ENCODE measurements at regions not wholly inside any gene's neighbourhood (a gene's known extent, or its start where the extent isn't known, plus 50 kb on each side); places are given as distances from the start of the nearest gene placed in this dataset.
A peak's percentile ranks its signal among the peaks of the same experiment; 100 is the strongest.

GRCh38 chr5:159601216-159601615 lies 270.9 kb upstream of the IL12B start:
- H3K27me3 ChIP-seq = no peaks in the 10 kb centered on the region
- intact Hi-C loops (cut with DNase I) = no loop called here
- no peak overlapping the region for H3K4me3 ChIP-seq
- H3K27ac ChIP-seq = no peak overlapping the region
- H3K4me1 ChIP-seq = no peaks in the 10 kb centered on the region
- DNase-seq (no peak), ATAC-seq (no peak)
- TF ChIP-seq, protein P1, sequence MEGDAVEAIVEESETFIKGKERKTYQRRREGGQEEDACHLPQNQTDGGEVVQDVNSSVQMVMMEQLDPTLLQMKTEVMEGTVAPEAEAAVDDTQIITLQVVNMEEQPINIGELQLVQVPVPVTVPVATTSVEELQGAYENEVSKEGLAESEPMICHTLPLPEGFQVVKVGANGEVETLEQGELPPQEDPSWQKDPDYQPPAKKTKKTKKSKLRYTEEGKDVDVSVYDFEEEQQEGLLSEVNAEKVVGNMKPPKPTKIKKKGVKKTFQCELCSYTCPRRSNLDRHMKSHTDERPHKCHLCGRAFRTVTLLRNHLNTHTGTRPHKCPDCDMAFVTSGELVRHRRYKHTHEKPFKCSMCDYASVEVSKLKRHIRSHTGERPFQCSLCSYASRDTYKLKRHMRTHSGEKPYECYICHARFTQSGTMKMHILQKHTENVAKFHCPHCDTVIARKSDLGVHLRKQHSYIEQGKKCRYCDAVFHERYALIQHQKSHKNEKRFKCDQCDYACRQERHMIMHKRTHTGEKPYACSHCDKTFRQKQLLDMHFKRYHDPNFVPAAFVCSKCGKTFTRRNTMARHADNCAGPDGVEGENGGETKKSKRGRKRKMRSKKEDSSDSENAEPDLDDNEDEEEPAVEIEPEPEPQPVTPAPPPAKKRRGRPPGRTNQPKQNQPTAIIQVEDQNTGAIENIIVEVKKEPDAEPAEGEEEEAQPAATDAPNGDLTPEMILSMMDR (IDR thresholded peaks at IDR 0.05) = no peak
- no peaks in the 10 kb centered on the region for H3K36me3 ChIP-seq
- H3K9me3 ChIP-seq = peaks cover 0 to 12% of the 10 kb centered on the region in 2 donors

DNA sequence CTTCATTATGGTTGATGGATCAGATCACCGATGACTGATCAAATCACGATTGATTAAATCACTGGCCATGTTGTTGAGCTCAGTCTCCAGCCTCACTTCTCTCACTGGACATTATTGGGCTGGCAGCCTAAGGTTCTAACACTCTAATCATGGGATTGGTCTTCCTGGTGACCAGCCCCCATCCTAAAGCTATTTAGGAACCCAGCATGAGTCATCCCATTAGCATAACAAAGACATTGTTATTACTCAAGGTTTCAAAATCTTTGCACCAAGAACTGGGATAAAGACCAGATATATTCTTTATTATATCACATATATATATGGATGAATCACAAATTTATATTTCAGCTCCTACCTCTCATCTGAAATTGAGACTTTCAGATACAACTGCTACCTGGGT lies 272.1 kb upstream of the IL12B start:
- H3K4me3 ChIP-seq = no peak overlapping the region
- no peak for DNase-seq
- no peak overlapping the region for H3K27ac ChIP-seq
- intact Hi-C loops (cut with DNase I) = no loop called here
- TF ChIP-seq, protein P1 (IDR thresholded peaks at IDR 0.05) = no peak
- H3K27me3 ChIP-seq = no peaks in the 10 kb centered on the region
- H3K9me3 ChIP-seq = peaks cover 0 to 12% of the 10 kb centered on the region in 2 donors
- ATAC-seq = no peak
- no peaks in the 10 kb centered on the region for H3K36me3 ChIP-seq
- H3K4me1 ChIP-seq = no peaks in the 10 kb centered on the region

GRCh38 chr5:159605585-159605984 lies 275.3 kb upstream of the IL12B start:
- Histone ChIP-seq H3K4me3 (no peak overlapping the region), H3K27ac (no peak overlapping the region), H3K4me1 (no peaks in the 10 kb centered on the region), H3K9me3 (peaks cover 0 to 7% of the 10 kb centered on the region in 2 donors), H3K27me3 (no peaks in the 10 kb centered on the region), H3K36me3 (no peaks in the 10 kb centered on the region)
- ATAC-seq (peak; percentile 29), DNase-seq (peak in 2 of 4 donors; percentile 16 to 27)
- TF ChIP-seq, protein P1 (IDR thresholded peaks at IDR 0.05) = no peak
- intact Hi-C loops (cut with DNase I) = no loop called here

DNA sequence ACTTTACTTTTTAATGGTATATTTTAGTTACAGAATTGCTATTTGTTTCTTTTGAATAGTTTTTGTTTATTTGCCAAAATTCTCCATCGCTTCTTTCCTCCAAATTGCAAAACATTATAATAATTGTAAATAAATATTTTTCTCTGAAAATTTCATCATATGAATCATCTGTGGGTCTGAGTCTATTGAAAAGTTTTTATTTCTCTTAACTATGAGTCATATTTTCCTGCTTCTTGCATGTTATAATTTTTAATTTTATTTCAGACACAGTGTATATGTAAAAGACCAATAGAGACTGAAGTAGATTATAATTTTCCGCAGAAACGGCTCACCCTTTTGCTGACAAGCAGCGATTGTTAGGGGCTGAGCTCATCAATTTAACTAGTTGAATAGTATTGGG lies 279.1 kb upstream of the IL12B start:
- no peaks in the 10 kb centered on the region for H3K36me3 ChIP-seq

GRCh38 chr5:159610966-159611579 lies 280.8 kb upstream of the IL12B start:
- ATAC-seq (no peak), DNase-seq (no peak)
- Histone ChIP-seq H3K27me3 (no peaks in the 10 kb centered on the region), H3K36me3 (no peaks in the 10 kb centered on the region), H3K4me1 (no peaks in the 10 kb centered on the region), H3K9me3 (no peaks in the 10 kb centered on the region), H3K4me3 (no peak overlapping the region), H3K27ac (no peak overlapping the region)
- intact Hi-C loops (cut with DNase I) = no loop called here
- TF ChIP-seq, protein P1 (IDR thresholded peaks at IDR 0.05) = no peak

More for the DNA sequence above, 279.1 kb upstream of the IL12B start:
- H3K27ac ChIP-seq = no peak overlapping the region
- no peaks in the 10 kb centered on the region for H3K4me1 ChIP-seq
- no peaks in the 10 kb centered on the region for H3K9me3 ChIP-seq
- intact Hi-C loops (cut with DNase I) = no loop called here
- H3K27me3 ChIP-seq = no peaks in the 10 kb centered on the region
- ATAC-seq = no peak
- TF ChIP-seq, protein P1 (IDR thresholded peaks at IDR 0.05) = no peak
- no peak overlapping the region for H3K4me3 ChIP-seq
- DNase-seq = no peak
